ENCODE measurements at regions not wholly inside any gene's neighbourhood (a gene's known extent, or its start where the extent isn't known, plus 50 kb on each side); places are given as distances from the start of the nearest gene placed in this dataset.

DNA sequence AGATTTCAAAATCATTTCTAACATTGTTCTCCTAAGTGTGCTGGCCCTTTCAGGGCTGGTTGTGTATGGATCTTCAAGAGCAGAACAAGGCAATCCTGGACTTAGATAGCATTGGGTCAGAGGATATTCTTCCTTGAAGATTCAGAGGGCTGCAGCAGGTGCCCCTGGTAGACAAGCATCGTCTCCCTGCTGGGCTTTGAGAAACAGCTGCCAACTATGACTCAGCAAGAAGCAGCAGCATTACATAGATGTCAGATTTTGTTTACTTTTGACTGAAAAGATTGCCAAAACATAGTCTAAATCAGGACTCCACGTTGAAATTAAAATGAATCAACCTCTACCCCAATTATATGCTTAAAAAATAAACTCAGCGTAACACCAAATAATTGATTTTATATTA is 618.8 kb downstream of the SOCS6 start:
- H3K4me3 ChIP-seq (ENCODE audit: low read depth, low read length), result no peak overlapping the region
- DNase-seq (ENCODE audit: low read depth), result peak; percentile 40
- TF ChIP-seq, protein P1, sequence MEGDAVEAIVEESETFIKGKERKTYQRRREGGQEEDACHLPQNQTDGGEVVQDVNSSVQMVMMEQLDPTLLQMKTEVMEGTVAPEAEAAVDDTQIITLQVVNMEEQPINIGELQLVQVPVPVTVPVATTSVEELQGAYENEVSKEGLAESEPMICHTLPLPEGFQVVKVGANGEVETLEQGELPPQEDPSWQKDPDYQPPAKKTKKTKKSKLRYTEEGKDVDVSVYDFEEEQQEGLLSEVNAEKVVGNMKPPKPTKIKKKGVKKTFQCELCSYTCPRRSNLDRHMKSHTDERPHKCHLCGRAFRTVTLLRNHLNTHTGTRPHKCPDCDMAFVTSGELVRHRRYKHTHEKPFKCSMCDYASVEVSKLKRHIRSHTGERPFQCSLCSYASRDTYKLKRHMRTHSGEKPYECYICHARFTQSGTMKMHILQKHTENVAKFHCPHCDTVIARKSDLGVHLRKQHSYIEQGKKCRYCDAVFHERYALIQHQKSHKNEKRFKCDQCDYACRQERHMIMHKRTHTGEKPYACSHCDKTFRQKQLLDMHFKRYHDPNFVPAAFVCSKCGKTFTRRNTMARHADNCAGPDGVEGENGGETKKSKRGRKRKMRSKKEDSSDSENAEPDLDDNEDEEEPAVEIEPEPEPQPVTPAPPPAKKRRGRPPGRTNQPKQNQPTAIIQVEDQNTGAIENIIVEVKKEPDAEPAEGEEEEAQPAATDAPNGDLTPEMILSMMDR (conservative IDR thresholded peaks at IDR 0.05; ENCODE audit: low read depth, low read length), result no peak

DNA sequence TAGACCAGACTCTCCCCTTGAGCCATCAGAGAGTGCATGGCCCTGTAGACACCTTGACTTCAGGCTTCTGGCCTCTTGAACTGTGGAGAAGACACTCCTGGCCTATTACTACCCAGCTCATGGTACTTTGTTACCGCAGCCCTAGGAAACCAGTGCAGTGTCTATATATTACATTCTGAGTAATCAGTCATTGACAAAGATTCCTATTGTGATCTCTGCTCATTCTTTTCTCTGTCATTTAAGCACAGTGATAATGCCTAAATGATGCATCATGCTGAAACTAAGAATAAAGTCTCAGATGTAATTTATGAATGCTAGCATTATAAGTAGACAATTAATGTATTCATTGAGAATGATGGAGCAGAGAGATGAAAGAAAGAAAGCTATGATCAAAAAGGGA is 603.5 kb downstream of the SOCS6 start:
- H3K4me3 ChIP-seq (ENCODE audit: low read depth, low read length), result no peak overlapping the region
- DNase-seq (ENCODE audit: low read depth), result no peak
- TF ChIP-seq, protein P1 (conservative IDR thresholded peaks at IDR 0.05; ENCODE audit: low read depth, low read length), result no peak

DNA sequence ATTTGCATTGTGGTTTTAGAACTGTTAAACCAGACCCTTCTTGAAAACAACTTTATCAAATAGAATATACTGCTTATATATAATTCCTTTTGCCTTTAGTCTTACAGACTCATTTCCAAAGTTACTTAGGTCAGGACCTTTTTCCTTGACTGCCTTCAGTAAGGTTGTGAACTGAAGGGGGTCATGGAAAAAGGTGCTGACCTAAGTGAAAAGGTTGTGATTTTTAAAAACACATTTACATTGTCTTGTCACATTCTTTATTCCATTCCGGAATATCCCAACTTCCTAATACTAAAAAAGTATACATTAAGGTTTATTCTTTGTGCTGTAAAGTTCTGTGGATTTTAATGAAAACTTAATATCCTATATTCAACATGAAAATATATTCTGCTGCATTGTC is 581.4 kb downstream of the SOCS6 start:
- no peak for DNase-seq (ENCODE audit: low read depth)
- no peak overlapping the region for H3K4me3 ChIP-seq (ENCODE audit: low read depth, low read length)
- TF ChIP-seq, protein P1 (conservative IDR thresholded peaks at IDR 0.05; ENCODE audit: low read depth, low read length), result no peak

DNA sequence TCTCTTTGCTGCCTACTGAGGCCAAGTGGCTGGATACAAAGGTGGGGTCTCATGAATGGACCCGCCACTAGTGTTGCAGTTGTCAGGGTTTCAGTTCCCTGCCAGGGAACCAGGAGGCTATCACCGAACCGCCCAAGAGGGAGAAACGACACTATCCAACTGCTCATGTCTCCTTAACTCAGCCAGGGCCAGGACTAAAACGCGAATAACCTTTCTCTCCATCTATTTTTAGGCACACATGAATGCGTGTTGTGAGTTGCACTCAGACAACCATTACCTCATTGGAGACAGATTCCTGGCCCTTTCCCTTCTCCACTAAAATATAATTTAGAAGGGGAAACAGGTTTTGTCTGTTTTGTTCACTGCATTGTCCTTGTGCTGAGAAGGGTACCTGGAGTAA is 559.5 kb downstream of the SOCS6 start:
- TF ChIP-seq, protein P1 (conservative IDR thresholded peaks at IDR 0.05; ENCODE audit: low read depth, low read length), result no peak
- H3K4me3 ChIP-seq (ENCODE audit: low read depth, low read length), result no peak overlapping the region
- DNase-seq (ENCODE audit: low read depth), result no peak

DNA sequence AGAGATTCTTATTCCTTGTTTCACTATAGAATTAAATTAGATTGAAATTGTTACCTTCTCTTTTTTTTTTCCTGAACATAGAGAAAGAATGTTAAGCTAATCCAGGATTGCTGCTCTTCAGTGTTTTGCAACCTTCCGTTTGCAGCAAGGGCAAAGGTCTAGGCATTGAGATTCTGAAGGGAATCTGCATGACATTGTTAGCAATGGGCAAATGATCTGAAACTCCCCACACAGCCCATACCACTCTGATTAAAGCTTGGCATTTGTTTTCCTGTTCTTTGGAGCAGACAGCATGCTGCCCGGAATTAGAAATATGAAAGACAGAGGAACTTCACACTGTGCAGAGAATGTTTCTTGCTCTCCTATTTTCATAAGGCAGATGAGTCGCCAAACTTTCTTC is 551.8 kb downstream of the SOCS6 start:
- peak; percentile 9 for DNase-seq (ENCODE audit: low read depth)
- no peak overlapping the region for H3K4me3 ChIP-seq (ENCODE audit: low read depth, low read length)
- TF ChIP-seq, protein P1 (conservative IDR thresholded peaks at IDR 0.05; ENCODE audit: low read depth, low read length), result no peak

DNA sequence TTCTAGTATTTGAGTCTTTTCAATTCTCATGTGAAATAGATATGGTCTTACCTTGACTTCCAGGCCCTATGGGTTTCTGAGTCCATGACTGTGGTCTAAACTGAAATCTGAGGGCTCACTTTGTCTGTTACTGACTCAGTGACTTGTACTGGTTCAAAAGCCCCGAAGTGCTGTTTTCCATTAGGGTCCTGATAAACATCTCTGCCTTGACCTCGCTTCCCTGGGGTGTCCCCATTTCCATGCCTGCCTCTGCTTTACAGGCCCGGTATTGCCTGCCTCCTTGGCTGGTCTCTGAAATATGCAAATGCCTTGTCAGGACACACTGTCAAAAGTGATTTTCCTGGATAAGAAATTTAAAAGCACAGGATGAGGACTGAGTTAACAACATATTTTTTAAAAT is 538.8 kb downstream of the SOCS6 start:
- TF ChIP-seq, protein P1 (conservative IDR thresholded peaks at IDR 0.05; ENCODE audit: low read depth, low read length), result no peak
- no peak overlapping the region for H3K4me3 ChIP-seq (ENCODE audit: low read depth, low read length)
- DNase-seq (ENCODE audit: low read depth), result no peak

DNA sequence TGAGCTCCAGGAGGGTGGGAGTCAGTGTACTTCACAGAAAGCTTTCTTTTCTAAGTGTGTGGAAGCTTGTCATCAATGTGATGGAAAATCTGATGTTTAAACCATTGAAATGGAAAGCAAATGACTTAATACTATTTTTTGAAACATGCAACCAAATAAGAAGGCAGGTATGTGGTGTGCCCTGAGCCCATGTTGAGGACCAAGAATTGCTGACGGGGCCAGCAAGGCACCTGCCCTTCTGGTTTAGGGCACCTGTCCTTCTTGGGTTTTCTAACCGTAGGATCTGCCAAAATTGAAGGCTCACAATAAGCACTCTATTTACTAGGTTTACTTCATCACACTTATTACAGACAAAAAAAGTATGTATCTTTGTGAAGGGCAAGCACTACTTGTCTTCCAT is 537.7 kb downstream of the SOCS6 start:
- H3K4me3 ChIP-seq (ENCODE audit: low read depth, low read length), result no peak overlapping the region
- no peak for DNase-seq (ENCODE audit: low read depth)
- TF ChIP-seq, protein P1 (conservative IDR thresholded peaks at IDR 0.05; ENCODE audit: low read depth, low read length), result no peak

All from choroid plexus epithelial cell (primary cell).